GM12878 (cell line): ENCODE measurements at regions not wholly inside any gene's neighbourhood (a gene's known extent, or its start where the extent isn't known, plus 50 kb on each side); places are given as distances from the start of the nearest gene placed in this dataset.

Experiments used
- ATAC-seq: fragments of 200-7000 bp; cut with Tn5 transposase; 3 replicates; pipeline ENCODE4 v1.9.1; 2020; ENCODE audit warnings: mild to moderate bottlenecking, moderate library complexity
- BruUV-seq: library from RNA; stranded (reverse); fragments of 400-500 nt; replicated peaks from 2 replicates; lab custom pipeline; 2021; lab: Mats Ljungman, UMichigan
- CTCF ChIA-PET: fragments of 300-600 bp; sonication (Branson Sonifier 250); formaldehyde crosslinking; extraction: SDS; loops from one replicate; lab custom pipeline; 2021; ENCODE audit warnings: inconsistent platforms; lab: Yijun Ruan, JAX
- POLR2A ChIA-PET: fragments of 350-600 bp; formaldehyde crosslinking; extraction: SDS; loops from one replicate; lab custom pipeline; 2021; ENCODE audit warnings: inconsistent platforms; lab: Charles Lee
- RAD21 ChIA-PET: fragments of 300-600 bp; sonication (Branson Sonifier 250); formaldehyde crosslinking; loops from one replicate; lab custom pipeline; 2023; ENCODE audit warnings: antibody characterized with exemption; ENCODE audit not compliant: unreplicated experiment; lab: Charles Lee
- SMC1A ChIA-PET: fragments of 300-600 bp; sonication (Branson Sonifier 250); formaldehyde crosslinking; loops from one replicate; lab custom pipeline; 2023; ENCODE audit not compliant: unreplicated experiment, uncharacterized antibody; lab: Charles Lee
- DNase-seq: peaks from one replicate; pipeline ENCODE4 v3.0.0-alpha.2; 2011; ENCODE audit warnings: low read depth, low spot score
- FAIRE-seq: peaks from 3 replicates; lab custom pipeline; 2011; peaks lifted over from hg19 to GRCh38; lab: Jason Lieb, UNC
- H2AFZ ChIP-seq: 2 replicates; pipeline ENCODE4 v1.6.0; 2011; ENCODE audit warnings: low read depth, low read length, control low read depth; ENCODE audit not compliant: control insufficient read depth
- H3K27ac ChIP-seq: 2 replicates; pipeline ENCODE4 v1.5.1; 2011; ENCODE audit warnings: control low read depth; ENCODE audit not compliant: control insufficient read depth, insufficient read depth
- H3K27me3 ChIP-seq, 2 experiments: replicated peaks in 1 of 2; 2 replicates each; pipeline versions ENCODE4 v1.6.0 to v1.6.1; 2011; ENCODE audit warnings: low read length in 1 of 2; ENCODE audit not compliant: control insufficient read depth in 2 of 2, insufficient read depth in 2 of 2
- H3K36me3 ChIP-seq, 2 experiments: 2 replicates each; pipeline ENCODE4 v1.5.1; 2011; ENCODE audit warnings: low read length in 1 of 2; ENCODE audit not compliant: control insufficient read depth in 2 of 2, insufficient read depth in 2 of 2
- H3K4me1 ChIP-seq: 2 replicates; pipeline ENCODE4 v1.6.1; 2011; ENCODE audit warnings: mild to moderate bottlenecking, low read length, moderate library complexity, mixed read lengths; ENCODE audit not compliant: control insufficient read depth, insufficient read depth
- H3K4me2 ChIP-seq: 2 replicates; pipeline ENCODE4 v1.6.0; 2011; ENCODE audit warnings: control low read depth; ENCODE audit not compliant: control insufficient read depth, insufficient read depth
- H3K4me3 ChIP-seq: fragments of 200-600 bp; sonication (generic); 2 replicates; pipeline ENCODE4 v1.5.1; 2016
- H3K79me2 ChIP-seq: 2 replicates; pipeline ENCODE4 v1.6.0; 2011; ENCODE audit warnings: low read length; ENCODE audit not compliant: control insufficient read depth, insufficient read depth
- H3K9ac ChIP-seq: 2 replicates; pipeline ENCODE4 v1.8.0; 2011; ENCODE audit warnings: low read length, control low read depth, mixed read lengths; ENCODE audit not compliant: control insufficient read depth, insufficient read depth
- H3K9me3 ChIP-seq: replicated peaks from 3 replicates; pipeline ENCODE4 v1.5.1; 2011; ENCODE audit warnings: mild to moderate bottlenecking, low read length; ENCODE audit not compliant: control insufficient read depth, insufficient read depth
- H4K20me1 ChIP-seq: 2 replicates; pipeline ENCODE4 v1.6.0; 2011; ENCODE audit not compliant: control insufficient read depth, insufficient read depth
- GATAD2B ChIP-seq: fragments of 450-650 bp; conservative IDR thresholded peaks from 2 replicates; pipeline ENCODE4 v1.6.1; 2017; ENCODE audit warnings: low read depth, mild to moderate bottlenecking, moderate library complexity
- HCFC1 ChIP-seq: fragments of 150-350 bp; IDR thresholded peaks from 2 replicates; pipeline ENCODE4 v1.6.1; 2014; ENCODE audit warnings: low read length
- TARDBP ChIP-seq: IDR thresholded peaks from 2 replicates; pipeline ENCODE4 v1.6.1; 2016; ENCODE audit warnings: borderline replicate concordance
- WGBS: methylation state at CpG from one replicate; pipeline ENCODE4 v1.1.6; 2016; ENCODE audit warnings: low lambda C conversion rate; ENCODE audit not compliant: insufficient replicate concordance, insufficient coverage; ENCODE audit errors: missing lambda C conversion rate; 5-methylcytosine and 5-hydroxymethylcytosine counted together
- in situ Hi-C: fragments of 300-500 bp; cut with MboI; formaldehyde crosslinking; loops from 9 replicates; pipeline ENCODE4 v1.14.3; 2018; ENCODE audit warnings: mixed read lengths
- intact Hi-C: fragments of 100-400 bp; cut with micrococcal nuclease; formaldehyde crosslinking; loops from one replicate; pipeline ENCODE4 v1.14.2; 2022; ENCODE audit not compliant: unreplicated experiment
- TF ChIP-seq, protein P1 (sequence below): fragments of 150-350 bp; IDR thresholded peaks from 2 replicates; pipeline ENCODE4 v1.6.1; 2016; ENCODE audit warnings: low read depth, low read length
- TF ChIP-seq, protein P2 (sequence below): fragments of 450-650 bp; IDR thresholded peaks from 2 replicates; pipeline ENCODE4 v1.6.1; 2017; ENCODE audit warnings: mild to moderate bottlenecking, low read depth, inconsistent platforms; ENCODE audit not compliant: poor library complexity, severe bottlenecking

DNA sequence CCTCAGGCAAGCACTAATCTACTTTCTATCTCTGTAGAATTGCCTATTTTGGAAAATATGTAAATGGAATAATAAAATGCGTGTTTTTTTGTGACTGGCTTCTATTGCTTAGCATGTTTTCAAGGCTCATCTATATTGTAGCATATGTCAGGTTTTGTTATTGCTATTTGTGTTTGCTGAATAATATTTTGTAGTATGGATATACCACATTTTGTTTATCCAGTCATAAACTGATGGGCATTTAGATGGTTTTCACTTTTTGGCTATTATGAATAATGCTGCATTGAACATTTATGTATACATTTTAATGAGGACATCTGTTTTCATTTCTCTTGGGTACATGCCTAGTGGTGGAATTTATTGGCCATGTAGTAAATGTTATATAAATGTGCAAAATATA, 183.3 kb upstream of the ZP4 start:
- ChIA-PET RAD21 (no interaction called here), SMC1A (interaction anchor here (1.2 to 3.2 kb wide), 2 partner anchors 11 to 23 kb away, joined by 3 to 19 read pairs; no protein-coding TSS in a partner anchor), CTCF (no interaction called here), POLR2A (no interaction called here)
- H2AFZ ChIP-seq, result no peak overlapping the region
- ATAC-seq (no peak), DNase-seq (no peak), FAIRE-seq (no peak)
- H4K20me1 ChIP-seq, result no peaks in the 10 kb centered on the region
- no peak overlapping the region for H3K4me3 ChIP-seq
- no peaks in the 10 kb centered on the region; the same call in 2 of the 3 replicates for H3K9me3 ChIP-seq
- intact Hi-C loops (no loop called here), in situ Hi-C loops (no loop called here)
- H3K79me2 ChIP-seq, result no peaks in the 10 kb centered on the region
- TF ChIP-seq TARDBP, result no peak
- TF ChIP-seq, protein P1, sequence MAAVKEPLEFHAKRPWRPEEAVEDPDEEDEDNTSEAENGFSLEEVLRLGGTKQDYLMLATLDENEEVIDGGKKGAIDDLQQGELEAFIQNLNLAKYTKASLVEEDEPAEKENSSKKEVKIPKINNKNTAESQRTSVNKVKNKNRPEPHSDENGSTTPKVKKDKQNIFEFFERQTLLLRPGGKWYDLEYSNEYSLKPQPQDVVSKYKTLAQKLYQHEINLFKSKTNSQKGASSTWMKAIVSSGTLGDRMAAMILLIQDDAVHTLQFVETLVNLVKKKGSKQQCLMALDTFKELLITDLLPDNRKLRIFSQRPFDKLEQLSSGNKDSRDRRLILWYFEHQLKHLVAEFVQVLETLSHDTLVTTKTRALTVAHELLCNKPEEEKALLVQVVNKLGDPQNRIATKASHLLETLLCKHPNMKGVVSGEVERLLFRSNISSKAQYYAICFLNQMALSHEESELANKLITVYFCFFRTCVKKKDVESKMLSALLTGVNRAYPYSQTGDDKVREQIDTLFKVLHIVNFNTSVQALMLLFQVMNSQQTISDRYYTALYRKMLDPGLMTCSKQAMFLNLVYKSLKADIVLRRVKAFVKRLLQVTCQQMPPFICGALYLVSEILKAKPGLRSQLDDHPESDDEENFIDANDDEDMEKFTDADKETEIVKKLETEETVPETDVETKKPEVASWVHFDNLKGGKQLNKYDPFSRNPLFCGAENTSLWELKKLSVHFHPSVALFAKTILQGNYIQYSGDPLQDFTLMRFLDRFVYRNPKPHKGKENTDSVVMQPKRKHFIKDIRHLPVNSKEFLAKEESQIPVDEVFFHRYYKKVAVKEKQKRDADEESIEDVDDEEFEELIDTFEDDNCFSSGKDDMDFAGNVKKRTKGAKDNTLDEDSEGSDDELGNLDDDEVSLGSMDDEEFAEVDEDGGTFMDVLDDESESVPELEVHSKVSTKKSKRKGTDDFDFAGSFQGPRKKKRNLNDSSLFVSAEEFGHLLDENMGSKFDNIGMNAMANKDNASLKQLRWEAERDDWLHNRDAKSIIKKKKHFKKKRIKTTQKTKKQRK, result no peak
- TF ChIP-seq GATAD2B, result no peak
- TF ChIP-seq HCFC1, result no peak
- TF ChIP-seq, protein P2, sequence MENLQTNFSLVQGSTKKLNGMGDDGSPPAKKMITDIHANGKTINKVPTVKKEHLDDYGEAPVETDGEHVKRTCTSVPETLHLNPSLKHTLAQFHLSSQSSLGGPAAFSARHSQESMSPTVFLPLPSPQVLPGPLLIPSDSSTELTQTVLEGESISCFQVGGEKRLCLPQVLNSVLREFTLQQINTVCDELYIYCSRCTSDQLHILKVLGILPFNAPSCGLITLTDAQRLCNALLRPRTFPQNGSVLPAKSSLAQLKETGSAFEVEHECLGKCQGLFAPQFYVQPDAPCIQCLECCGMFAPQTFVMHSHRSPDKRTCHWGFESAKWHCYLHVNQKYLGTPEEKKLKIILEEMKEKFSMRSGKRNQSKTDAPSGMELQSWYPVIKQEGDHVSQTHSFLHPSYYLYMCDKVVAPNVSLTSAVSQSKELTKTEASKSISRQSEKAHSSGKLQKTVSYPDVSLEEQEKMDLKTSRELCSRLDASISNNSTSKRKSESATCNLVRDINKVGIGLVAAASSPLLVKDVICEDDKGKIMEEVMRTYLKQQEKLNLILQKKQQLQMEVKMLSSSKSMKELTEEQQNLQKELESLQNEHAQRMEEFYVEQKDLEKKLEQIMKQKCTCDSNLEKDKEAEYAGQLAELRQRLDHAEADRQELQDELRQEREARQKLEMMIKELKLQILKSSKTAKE, result no peak
- no TSS peak for BruUV-seq
- WGBS, result 0% methylated on average over 1 of the region's 1 CpG
- H3K27me3 ChIP-seq, result no peaks in the 10 kb centered on the region
- H3K4me1 ChIP-seq, result no peaks in the 10 kb centered on the region
- H3K36me3 ChIP-seq, result no peaks in the 10 kb centered on the region
- H3K27ac ChIP-seq, result no peak overlapping the region
- no peak overlapping the region for H3K4me2 ChIP-seq
- no peak overlapping the region for H3K9ac ChIP-seq
